IMR-90 (cell line): ENCODE measurements at regions not wholly inside any gene's neighbourhood (a gene's known extent, or its start where the extent isn't known, plus 50 kb on each side); places are given as distances from the start of the nearest gene placed in this dataset.
A peak's percentile ranks its signal among the peaks of the same experiment; 100 is the strongest.

Source experiments
- ATAC-seq: fragments of 200-7000 bp; cut with Tn5 transposase; 2 replicates; pipeline ENCODE4 v1.9.1; 2020; ENCODE audit warnings: low read depth, mild to moderate bottlenecking, moderate library complexity
- BruUV-seq: library from RNA; stranded (reverse); fragments of 400-500 nt; replicated peaks from 2 replicates; lab custom pipeline; 2021; lab: Mats Ljungman, UMichigan
- CTCF ChIA-PET: fragments of 300-600 bp; formaldehyde crosslinking; extraction: SDS; loops from one replicate; lab custom pipeline; 2021; ENCODE audit warnings: antibody characterized with exemption; lab: Yijun Ruan, JAX
- POLR2A ChIA-PET: fragments of 300-600 bp; sonication (Branson Sonifier 250); formaldehyde crosslinking; loops from one replicate; lab custom pipeline; 2022; ENCODE audit warnings: antibody characterized with exemption; ENCODE audit not compliant: unreplicated experiment; lab: Charles Lee
- DNase-seq: peaks from one replicate; pipeline ENCODE4 v3.0.0; 2013
- H2AFZ ChIP-seq: replicated peaks from 2 replicates; pipeline ENCODE3; 2013; ENCODE audit warnings: low read length, mild to moderate bottlenecking; ENCODE audit not compliant: poor library complexity
- H2AK5ac ChIP-seq: 2 replicates; pipeline ENCODE4 v1.6.1; 2013; ENCODE audit warnings: low read depth, low read length, inconsistent platforms
- H2AK9ac ChIP-seq: replicated peaks from 2 replicates; pipeline ENCODE3; 2013; ENCODE audit warnings: mild to moderate bottlenecking, low read depth, low read length, moderate library complexity; ENCODE audit not compliant: poor library complexity
- H2BK120ac ChIP-seq: 2 replicates; pipeline ENCODE4 v1.6.1; 2013; ENCODE audit warnings: low read depth, low read length, inconsistent platforms
- H2BK15ac ChIP-seq: 3 replicates; pipeline ENCODE4 v1.6.1; 2013; ENCODE audit warnings: low read depth, low read length, inconsistent platforms
- H2BK20ac ChIP-seq: 2 replicates; pipeline ENCODE4 v1.6.1; 2013; ENCODE audit warnings: low read depth, mild to moderate bottlenecking, inconsistent platforms, low read length, moderate library complexity
- H2BK5ac ChIP-seq: 2 replicates; pipeline ENCODE4 v1.6.1; 2013; ENCODE audit warnings: mild to moderate bottlenecking, low read depth, low read length, inconsistent platforms; ENCODE audit not compliant: poor library complexity, severe bottlenecking
- H3K14ac ChIP-seq: replicated peaks from 2 replicates; pipeline ENCODE4 v1.6.1; 2013; ENCODE audit warnings: low read depth, low read length, inconsistent platforms
- H3K18ac ChIP-seq: 2 replicates; pipeline ENCODE4 v1.6.1; 2013; ENCODE audit warnings: low read depth, low read length, control low read depth
- H3K23ac ChIP-seq: 2 replicates; pipeline ENCODE4 v1.6.1; 2013; ENCODE audit warnings: low read depth, low read length, inconsistent platforms
- H3K27ac ChIP-seq: 2 replicates; pipeline ENCODE4 v1.5.1; 2013; ENCODE audit warnings: mild to moderate bottlenecking, control low read depth, low read length; ENCODE audit not compliant: insufficient read depth
- H3K27me3 ChIP-seq: 2 replicates; pipeline ENCODE4 v1.6.1; 2013; ENCODE audit warnings: low read length; ENCODE audit not compliant: control insufficient read depth, insufficient read depth
- H3K36me3 ChIP-seq: 2 replicates; pipeline ENCODE4 v1.6.1; 2013; ENCODE audit warnings: low read length, mixed read lengths; ENCODE audit not compliant: control insufficient read depth, insufficient read depth
- H3K4ac ChIP-seq: 2 replicates; pipeline ENCODE4 v1.6.1; 2013; ENCODE audit warnings: low read depth, low read length, inconsistent platforms
- H3K4me1 ChIP-seq: 2 replicates; pipeline ENCODE4 v1.6.1; 2013; ENCODE audit warnings: low read length, mixed read lengths; ENCODE audit not compliant: control insufficient read depth, insufficient read depth
- H3K4me2 ChIP-seq: 2 replicates; pipeline ENCODE4 v1.6.1; 2013; ENCODE audit warnings: low read depth, mild to moderate bottlenecking, control low read depth, low read length, moderate library complexity
- H3K4me3 ChIP-seq: 2 replicates; pipeline ENCODE4 v1.5.1; 2013; ENCODE audit warnings: low read depth, mild to moderate bottlenecking, control low read depth, low read length, moderate library complexity; ENCODE audit not compliant: insufficient read depth
- H3K56ac ChIP-seq: 2 replicates; pipeline ENCODE4 v1.6.1; 2013; ENCODE audit warnings: low read length, inconsistent platforms; ENCODE audit not compliant: insufficient read depth; ENCODE audit errors: extremely low read depth
- H3K79me1 ChIP-seq, 2 experiments: 2 replicates each; pipeline ENCODE4 v1.6.1; 2013; ENCODE audit warnings: low read length in 2 of 2, inconsistent platforms in 1 of 2, low read depth in 1 of 2
- H3K9ac ChIP-seq: 2 replicates; pipeline ENCODE4 v1.6.1; 2013; ENCODE audit warnings: low read depth, low read length, control low read depth
- H3K9me1 ChIP-seq: 2 replicates; pipeline ENCODE4 v1.6.1; 2013; ENCODE audit warnings: low read length, inconsistent platforms; ENCODE audit not compliant: insufficient read depth
- H3K9me3 ChIP-seq: 2 replicates; pipeline ENCODE4 v1.6.1; 2013; ENCODE audit warnings: low read length; ENCODE audit not compliant: control insufficient read depth, insufficient read depth
- H4K20me1 ChIP-seq: 2 replicates; pipeline ENCODE4 v1.6.1; 2013; ENCODE audit warnings: low read length, inconsistent platforms; ENCODE audit not compliant: insufficient read depth
- H4K5ac ChIP-seq: 2 replicates; pipeline ENCODE4 v1.6.1; 2013; ENCODE audit warnings: mild to moderate bottlenecking, low read depth, low read length, control low read depth
- H4K8ac ChIP-seq, 2 experiments: 2 replicates each; pipeline ENCODE4 v1.6.1; 2013; ENCODE audit warnings: low read depth in 2 of 2, low read length in 2 of 2, control low read depth in 1 of 2, inconsistent platforms in 1 of 2
- H4K91ac ChIP-seq: 2 replicates; pipeline ENCODE4 v1.6.1; 2013; ENCODE audit warnings: low read depth, low read length, inconsistent platforms; ENCODE audit not compliant: insufficient read depth
- WGBS, 2 experiments: methylation state at CpG; one replicate each; pipeline versions ENCODE4 v1.1.5 to v1.1.7; 2013; ENCODE audit warnings: missing lambda C conversion rate in 2 of 2; ENCODE audit not compliant: insufficient read length in 1 of 2; ENCODE audit errors: extremely low coverage in 2 of 2; 5-methylcytosine and 5-hydroxymethylcytosine counted together
- dilution Hi-C: fragments of 300-500 bp; cut with HindIII; formaldehyde crosslinking; loops from one replicate; pipeline ENCODE4 v1.14.3; 2018; ENCODE audit warnings: low sequenced_read_pairs; ENCODE audit not compliant: unreplicated experiment
- in situ Hi-C: fragments of 300-500 bp; cut with MboI; formaldehyde crosslinking; loops from 3 replicates; pipeline ENCODE4 v1.14.3; 2019; ENCODE audit warnings: low sequenced_read_pairs, inconsistent platforms, mixed read lengths
- intact Hi-C: fragments of 100-400 bp; cut with micrococcal nuclease; formaldehyde crosslinking; loops from 2 replicates; pipeline ENCODE4 v1.10.0; 2022
- TF ChIP-seq, protein P1 (sequence below): fragments of 150-350 bp; IDR thresholded peaks from 2 replicates; pipeline ENCODE4 v1.6.1; 2016; ENCODE audit warnings: low read depth, mild to moderate bottlenecking, low read length, moderate library complexity, borderline replicate concordance
- TF ChIP-seq, protein P2 (sequence below): fragments of 150-350 bp; IDR thresholded peaks from 2 replicates; pipeline ENCODE4 v1.6.1; 2017; ENCODE audit warnings: mild to moderate bottlenecking, antibody characterized with exemption, low read length, low read depth

GRCh38 chrX:28329156-28329555, 258.1 kb upstream of the IL1RAPL1 start:
- ATAC-seq, result no peak
- H3K36me3 ChIP-seq, result no peaks in the 10 kb centered on the region
- no peak overlapping the region for H3K23ac ChIP-seq
- H4K91ac ChIP-seq, result no peak overlapping the region
- H3K18ac ChIP-seq, result no peak overlapping the region
- no peak overlapping the region for H4K5ac ChIP-seq
- DNase-seq, result peak; percentile 3
- TF ChIP-seq, protein P1, sequence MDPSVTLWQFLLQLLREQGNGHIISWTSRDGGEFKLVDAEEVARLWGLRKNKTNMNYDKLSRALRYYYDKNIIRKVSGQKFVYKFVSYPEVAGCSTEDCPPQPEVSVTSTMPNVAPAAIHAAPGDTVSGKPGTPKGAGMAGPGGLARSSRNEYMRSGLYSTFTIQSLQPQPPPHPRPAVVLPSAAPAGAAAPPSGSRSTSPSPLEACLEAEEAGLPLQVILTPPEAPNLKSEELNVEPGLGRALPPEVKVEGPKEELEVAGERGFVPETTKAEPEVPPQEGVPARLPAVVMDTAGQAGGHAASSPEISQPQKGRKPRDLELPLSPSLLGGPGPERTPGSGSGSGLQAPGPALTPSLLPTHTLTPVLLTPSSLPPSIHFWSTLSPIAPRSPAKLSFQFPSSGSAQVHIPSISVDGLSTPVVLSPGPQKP, result no peak
- TF ChIP-seq, protein P2, sequence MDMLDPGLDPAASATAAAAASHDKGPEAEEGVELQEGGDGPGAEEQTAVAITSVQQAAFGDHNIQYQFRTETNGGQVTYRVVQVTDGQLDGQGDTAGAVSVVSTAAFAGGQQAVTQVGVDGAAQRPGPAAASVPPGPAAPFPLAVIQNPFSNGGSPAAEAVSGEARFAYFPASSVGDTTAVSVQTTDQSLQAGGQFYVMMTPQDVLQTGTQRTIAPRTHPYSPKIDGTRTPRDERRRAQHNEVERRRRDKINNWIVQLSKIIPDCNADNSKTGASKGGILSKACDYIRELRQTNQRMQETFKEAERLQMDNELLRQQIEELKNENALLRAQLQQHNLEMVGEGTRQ, result no peak
- H3K4me2 ChIP-seq, result no peak overlapping the region; the same call in 1 of the 2 replicates
- no peak overlapping the region for H2AK9ac ChIP-seq
- H3K9me1 ChIP-seq, result no peaks in the 10 kb centered on the region
- H3K9ac ChIP-seq, result no peak overlapping the region
- H2AFZ ChIP-seq, result no peak overlapping the region
- in situ Hi-C loops, result no loop called here
- intact Hi-C loops, result loop anchor here (10.0 kb wide), 1 partner anchor 256 kb away; the partner anchor contains the start of gene IL1RAPL1
- no peak overlapping the region for H3K4me3 ChIP-seq
- no peaks in the 10 kb centered on the region for H3K79me1 ChIP-seq
- no peaks in the 10 kb centered on the region for H3K9me3 ChIP-seq
- H3K4me1 ChIP-seq, result no peaks in the 10 kb centered on the region; the same call in 1 of the 2 replicates
- no peak overlapping the region for H2BK15ac ChIP-seq
- no peak overlapping the region for H3K14ac ChIP-seq
- no peak overlapping the region for H2BK20ac ChIP-seq
- dilution Hi-C loops, result no loop called here
- no peak overlapping the region for H2BK120ac ChIP-seq
- no peaks in the 10 kb centered on the region for H3K27me3 ChIP-seq
- H2BK5ac ChIP-seq, result no peak overlapping the region
- no peak overlapping the region for H4K8ac ChIP-seq
- ChIA-PET CTCF (no interaction called here), POLR2A (no interaction called here)
- H2AK5ac ChIP-seq, result no peak overlapping the region
- no peak overlapping the region for H3K27ac ChIP-seq
- no peak overlapping the region for H3K56ac ChIP-seq
- no TSS peak for BruUV-seq
- WGBS, 2 experiments, result no CpG with 5 or more reads among the region's 3 CpGs
- no peaks in the 10 kb centered on the region for H4K20me1 ChIP-seq
- no peak overlapping the region for H3K4ac ChIP-seq
